Keratinocyte (primary cell): ENCODE measurements at regions not wholly inside any gene's neighbourhood (a gene's known extent, or its start where the extent isn't known, plus 50 kb on each side); places are given as distances from the start of the nearest gene placed in this dataset.

Experiments
- DNase-seq: peaks from one replicate; pipeline ENCODE4 v3.0.0-alpha.2; 2011; ENCODE audit warnings: low read depth, missing footprints, low spot score
- FAIRE-seq: peaks from 2 replicates; lab custom pipeline; 2011; peaks lifted over from hg19 to GRCh38; lab: Jason Lieb, UNC
- H2AFZ ChIP-seq: 2 replicates; pipeline ENCODE4 v1.6.0; 2012; ENCODE audit warnings: low read length, control low read depth, inconsistent platforms; ENCODE audit not compliant: control insufficient read depth
- H3K27ac ChIP-seq: 2 replicates; pipeline ENCODE4 v1.5.1; 2011; ENCODE audit warnings: low read length; ENCODE audit not compliant: control insufficient read depth, insufficient read depth
- H3K27me3 ChIP-seq: 3 replicates; pipeline ENCODE4 v1.6.0; 2011; ENCODE audit warnings: low read length; ENCODE audit not compliant: control insufficient read depth, insufficient read depth; ENCODE audit errors: extremely low read depth
- H3K36me3 ChIP-seq, 2 experiments: 2 replicates in 1 of 2; 3 replicates in 1 of 2; pipeline ENCODE4 v1.5.1; 2011; ENCODE audit warnings: low read length in 2 of 2, mild to moderate bottlenecking in 1 of 2; ENCODE audit not compliant: control insufficient read depth in 2 of 2, insufficient read depth in 2 of 2; ENCODE audit errors: extremely low read depth in 1 of 2
- H3K4me1 ChIP-seq: 3 replicates; pipeline ENCODE4 v1.5.1; 2011; ENCODE audit warnings: low read length; ENCODE audit not compliant: control insufficient read depth, insufficient read depth; ENCODE audit errors: extremely low read depth
- H3K4me2 ChIP-seq: 3 replicates; pipeline ENCODE4 v1.6.0; 2011; ENCODE audit warnings: low read depth, low read length; ENCODE audit not compliant: control insufficient read depth, insufficient read depth; ENCODE audit errors: extremely low read depth
- H3K4me3 ChIP-seq, 3 experiments: fragments of 200-600 bp in 1 of 3; sonication (generic) in 1 of 3; 2 replicates in 2 of 3; 3 replicates in 1 of 3; pipeline ENCODE4 v1.5.1; 2011 to 2016; ENCODE audit warnings: low read length in 3 of 3, mild to moderate bottlenecking in 3 of 3, control low read depth in 2 of 3, inconsistent platforms in 1 of 3, low read depth in 1 of 3, mixed read lengths in 1 of 3, mixed run types in 1 of 3, moderate library complexity in 1 of 3; ENCODE audit not compliant: control insufficient read depth in 2 of 3, insufficient read depth in 2 of 3; ENCODE audit errors: extremely low read depth in 1 of 3
- H3K79me2 ChIP-seq: 2 replicates; pipeline ENCODE4 v1.6.0; 2012; ENCODE audit warnings: low read length; ENCODE audit not compliant: control insufficient read depth, insufficient read depth
- H3K9ac ChIP-seq: 3 replicates; pipeline ENCODE4 v1.6.0; 2011; ENCODE audit warnings: low read length; ENCODE audit not compliant: control insufficient read depth, insufficient read depth; ENCODE audit errors: extremely low read depth
- H3K9me1 ChIP-seq: 3 replicates; pipeline ENCODE4 v1.6.0; 2011; ENCODE audit warnings: low read length; ENCODE audit not compliant: control insufficient read depth, insufficient read depth; ENCODE audit errors: extremely low read depth
- H3K9me3 ChIP-seq: 2 replicates; pipeline ENCODE4 v1.5.1; 2012; ENCODE audit warnings: low read depth, low read length; ENCODE audit not compliant: control insufficient read depth
- H4K20me1 ChIP-seq: 3 replicates; pipeline ENCODE4 v1.6.0; 2011; ENCODE audit warnings: low read length; ENCODE audit not compliant: control insufficient read depth, insufficient read depth; ENCODE audit errors: extremely low read depth
- EZH2 ChIP-seq: IDR thresholded peaks from one replicate; pipeline ENCODE4 v1.6.1; 2012; ENCODE audit warnings: inconsistent platforms, mild to moderate bottlenecking, low read length, moderate library complexity
- dilution Hi-C: fragments of 300-500 bp; cut with MboI; formaldehyde crosslinking; loops from one replicate; pipeline ENCODE4 v1.7.0; 2020; ENCODE audit warnings: low sequenced_read_pairs; ENCODE audit not compliant: extremely low pct_ligation_motif_present
- TF ChIP-seq, protein P1 (sequence below), 3 experiments: IDR thresholded peaks in 1 of 3; conservative IDR thresholded peaks in 1 of 3; optimal IDR thresholded peaks in 1 of 3; 2 replicates in 2 of 3; 3 replicates in 1 of 3; pipeline versions ENCODE3 to v1.5.1; 2011; ENCODE audit warnings: low read length in 3 of 3, mild to moderate bottlenecking in 3 of 3, moderate library complexity in 2 of 3, control low read depth in 1 of 3, inconsistent platforms in 1 of 3; ENCODE audit not compliant: insufficient read depth in 2 of 3; ENCODE audit errors: extremely low read depth in 1 of 3

DNA sequence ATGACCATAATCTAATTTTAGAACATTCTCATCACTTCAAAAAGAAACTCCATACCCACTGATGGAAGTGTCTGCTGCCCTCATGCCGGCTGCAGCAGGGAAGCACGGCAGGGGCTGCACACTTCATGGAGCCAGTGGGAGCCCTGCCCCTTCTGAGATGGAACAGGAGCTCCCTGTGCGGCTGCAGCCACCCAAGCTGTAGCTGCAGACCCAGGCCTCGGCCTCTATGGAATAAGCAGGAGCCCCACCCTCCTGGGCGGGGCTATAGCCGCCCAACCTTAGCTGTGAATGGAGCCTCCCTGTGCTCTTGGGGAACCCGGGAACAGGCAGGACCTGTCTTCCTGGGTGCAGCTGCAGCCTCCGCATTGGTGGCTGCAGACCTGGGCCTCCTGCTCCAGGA, 128.5 kb downstream of the NUDT12 start:
- no peaks in the 10 kb centered on the region for H3K79me2 ChIP-seq
- no peak for TF ChIP-seq EZH2
- TF ChIP-seq, protein P1, sequence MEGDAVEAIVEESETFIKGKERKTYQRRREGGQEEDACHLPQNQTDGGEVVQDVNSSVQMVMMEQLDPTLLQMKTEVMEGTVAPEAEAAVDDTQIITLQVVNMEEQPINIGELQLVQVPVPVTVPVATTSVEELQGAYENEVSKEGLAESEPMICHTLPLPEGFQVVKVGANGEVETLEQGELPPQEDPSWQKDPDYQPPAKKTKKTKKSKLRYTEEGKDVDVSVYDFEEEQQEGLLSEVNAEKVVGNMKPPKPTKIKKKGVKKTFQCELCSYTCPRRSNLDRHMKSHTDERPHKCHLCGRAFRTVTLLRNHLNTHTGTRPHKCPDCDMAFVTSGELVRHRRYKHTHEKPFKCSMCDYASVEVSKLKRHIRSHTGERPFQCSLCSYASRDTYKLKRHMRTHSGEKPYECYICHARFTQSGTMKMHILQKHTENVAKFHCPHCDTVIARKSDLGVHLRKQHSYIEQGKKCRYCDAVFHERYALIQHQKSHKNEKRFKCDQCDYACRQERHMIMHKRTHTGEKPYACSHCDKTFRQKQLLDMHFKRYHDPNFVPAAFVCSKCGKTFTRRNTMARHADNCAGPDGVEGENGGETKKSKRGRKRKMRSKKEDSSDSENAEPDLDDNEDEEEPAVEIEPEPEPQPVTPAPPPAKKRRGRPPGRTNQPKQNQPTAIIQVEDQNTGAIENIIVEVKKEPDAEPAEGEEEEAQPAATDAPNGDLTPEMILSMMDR (optimal IDR thresholded peaks at IDR 0.05 in 1 of 3, IDR thresholded peaks at IDR 0.05 in 1 of 3, conservative IDR thresholded peaks at IDR 0.05 in 1 of 3; ENCODE audit: extremely low read depth in 1 of 3, insufficient read depth in 2 of 3, low read length in 3 of 3), result no peak
- H3K36me3 ChIP-seq, result no peaks in the 10 kb centered on the region
- no peak for DNase-seq
- no peaks in the 10 kb centered on the region for H3K9me3 ChIP-seq
- H3K9me1 ChIP-seq, result no peaks in the 10 kb centered on the region
- FAIRE-seq, result no peak
- no peak overlapping the region for H3K9ac ChIP-seq
- H4K20me1 ChIP-seq, result no peaks in the 10 kb centered on the region
- H3K4me1 ChIP-seq, result no peaks in the 10 kb centered on the region
- dilution Hi-C loops, result loop anchor here (5.0 kb wide), 1 partner anchor 33 kb away; no protein-coding TSS in a partner anchor
- no peak overlapping the region for H3K27ac ChIP-seq
- no peaks in the 10 kb centered on the region for H3K27me3 ChIP-seq
- H3K4me3 ChIP-seq, result no peak overlapping the region
- no peak overlapping the region for H2AFZ ChIP-seq
- H3K4me2 ChIP-seq, result no peak overlapping the region

DNA sequence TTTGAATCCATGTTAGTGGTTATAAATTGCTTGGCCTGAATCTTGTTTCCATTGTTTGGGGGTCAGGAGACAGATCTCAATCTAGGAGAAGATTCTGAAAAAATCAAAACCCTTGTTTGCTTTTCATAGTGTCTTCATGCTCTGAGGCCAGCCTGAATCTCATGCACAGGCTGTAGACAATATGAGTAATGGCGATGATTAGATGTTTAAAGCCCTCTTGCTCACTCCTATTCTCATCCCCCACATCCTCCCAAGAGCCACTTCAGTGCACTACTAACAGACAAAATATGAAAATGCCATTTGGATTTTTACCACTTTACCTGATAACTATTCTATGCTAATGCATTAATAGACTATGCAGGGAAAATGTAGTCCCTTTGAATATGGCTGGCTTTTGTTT, 129.4 kb downstream of the NUDT12 start:
- Histone ChIP-seq H2AFZ (no peak overlapping the region), H3K4me3 (no peak overlapping the region), H3K4me2 (no peak overlapping the region), H3K79me2 (no peaks in the 10 kb centered on the region), H3K27ac (no peak overlapping the region), H3K36me3 (no peaks in the 10 kb centered on the region), H3K9me1 (no peaks in the 10 kb centered on the region), H3K9me3 (no peaks in the 10 kb centered on the region), H3K4me1 (no peaks in the 10 kb centered on the region), H4K20me1 (no peaks in the 10 kb centered on the region), H3K9ac (no peak overlapping the region), H3K27me3 (no peaks in the 10 kb centered on the region)
- DNase-seq (no peak), FAIRE-seq (no peak)
- TF ChIP-seq, protein P1 (optimal IDR thresholded peaks at IDR 0.05 in 1 of 3, IDR thresholded peaks at IDR 0.05 in 1 of 3, conservative IDR thresholded peaks at IDR 0.05 in 1 of 3; ENCODE audit: extremely low read depth in 1 of 3, insufficient read depth in 2 of 3, low read length in 3 of 3), result no peak
- no peak for TF ChIP-seq EZH2
- dilution Hi-C loops, result loop anchor here (5.0 kb wide), 1 partner anchor 34 kb away; no protein-coding TSS in a partner anchor
